ENCODE measurements at regions not wholly inside any gene's neighbourhood (a gene's known extent, or its start where the extent isn't known, plus 50 kb on each side); places are given as distances from the start of the nearest gene placed in this dataset.
"Not testable (repeated sequence)": the region's sequence is repeated elsewhere in the genome, so short reads cannot be mapped to it uniquely, and the experiment has no call there.

DNA sequence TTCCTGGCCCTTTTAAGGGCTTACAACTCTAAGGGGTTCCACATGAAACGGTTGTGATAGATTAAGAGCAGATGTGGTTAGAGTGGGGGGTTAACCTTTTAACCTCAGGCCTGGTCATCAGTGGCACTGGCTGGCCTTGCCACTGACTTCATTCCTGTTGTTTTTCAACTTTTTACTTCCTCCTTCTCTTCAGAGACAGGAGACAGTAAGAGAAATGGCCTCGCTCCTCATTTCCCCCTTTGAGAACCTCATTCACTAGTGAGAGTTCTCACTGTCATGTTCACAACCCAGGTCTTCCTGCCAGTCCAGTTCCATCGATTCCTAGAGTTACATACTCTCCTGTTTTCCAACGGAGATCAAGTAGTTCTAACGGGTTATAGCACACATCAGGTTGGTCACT, 101.6 kb upstream of the SLC1A4 start:
- no peak for DNase-seq

- no peak for DNase-seq
These were observed 100.4 kb upstream of the SLC1A4 start for GRCh38 chr2:64888591-64889309.

- no peak for DNase-seq
These were observed 99.4 kb upstream of the SLC1A4 start for GRCh38 chr2:64889803-64890202.

- DNase-seq = not testable (repeated sequence)
These were observed 92.6 kb upstream of the SLC1A4 start for GRCh38 chr2:64896572-64896971.

DNA sequence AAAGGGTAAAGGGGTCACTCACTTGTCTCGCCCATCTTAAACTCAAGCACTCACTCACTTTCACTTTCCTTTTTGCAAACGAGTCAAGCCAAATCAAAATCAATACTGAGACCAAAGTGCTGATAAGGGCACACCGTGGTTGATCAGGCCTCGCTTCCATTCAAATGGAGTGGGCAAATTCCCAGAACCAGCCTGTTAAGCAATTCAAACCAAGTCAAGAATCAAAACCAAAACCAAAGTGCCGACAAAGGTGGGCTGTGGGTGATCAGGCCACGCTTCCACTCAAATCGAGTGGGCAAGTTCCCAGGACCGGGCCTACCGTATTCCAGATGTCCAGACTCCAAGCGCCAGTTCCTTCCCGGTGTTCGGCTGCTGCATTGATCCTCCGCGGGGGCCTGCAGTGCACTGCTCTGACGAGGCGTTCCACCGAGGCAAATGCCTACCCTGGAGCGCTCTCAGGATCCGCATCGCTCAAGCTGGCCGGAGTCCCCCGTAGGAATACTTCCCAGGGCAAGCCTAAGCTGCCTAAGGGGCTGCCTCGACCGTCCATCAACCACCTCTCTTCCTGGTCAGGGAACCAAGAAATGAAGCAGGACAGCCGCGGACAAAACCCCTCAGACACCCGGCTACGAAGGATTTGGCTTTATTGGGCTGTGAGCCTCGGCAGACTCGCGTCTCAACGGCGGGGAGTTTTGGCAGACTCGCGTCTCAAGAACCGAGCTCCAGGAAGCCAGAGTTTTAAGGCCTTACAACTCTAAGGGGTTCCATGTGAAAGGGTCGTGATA, 89.9 kb upstream of the SLC1A4 start:
- peak; percentile 16 for DNase-seq

DNA sequence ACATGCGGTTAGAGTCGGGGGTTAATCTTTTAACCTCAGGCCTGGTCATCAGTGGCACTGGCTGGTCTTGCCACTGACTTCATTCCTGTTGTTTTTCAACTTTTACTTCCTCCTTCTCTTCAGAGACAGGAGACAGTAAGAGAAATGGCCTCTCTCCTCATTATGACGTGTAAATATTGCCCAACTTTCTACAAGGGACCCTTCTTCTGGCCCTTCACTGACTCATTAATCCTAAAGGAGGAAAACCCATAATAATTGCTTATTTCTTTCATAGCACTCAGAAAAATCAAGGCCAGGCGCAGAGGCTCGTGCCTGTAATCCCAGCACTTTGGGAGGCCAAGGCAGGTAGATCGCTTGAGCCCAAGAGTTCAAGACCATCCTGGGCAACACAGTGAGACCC, 89.3 kb upstream of the SLC1A4 start:
- peak; percentile 85 for DNase-seq

DNA sequence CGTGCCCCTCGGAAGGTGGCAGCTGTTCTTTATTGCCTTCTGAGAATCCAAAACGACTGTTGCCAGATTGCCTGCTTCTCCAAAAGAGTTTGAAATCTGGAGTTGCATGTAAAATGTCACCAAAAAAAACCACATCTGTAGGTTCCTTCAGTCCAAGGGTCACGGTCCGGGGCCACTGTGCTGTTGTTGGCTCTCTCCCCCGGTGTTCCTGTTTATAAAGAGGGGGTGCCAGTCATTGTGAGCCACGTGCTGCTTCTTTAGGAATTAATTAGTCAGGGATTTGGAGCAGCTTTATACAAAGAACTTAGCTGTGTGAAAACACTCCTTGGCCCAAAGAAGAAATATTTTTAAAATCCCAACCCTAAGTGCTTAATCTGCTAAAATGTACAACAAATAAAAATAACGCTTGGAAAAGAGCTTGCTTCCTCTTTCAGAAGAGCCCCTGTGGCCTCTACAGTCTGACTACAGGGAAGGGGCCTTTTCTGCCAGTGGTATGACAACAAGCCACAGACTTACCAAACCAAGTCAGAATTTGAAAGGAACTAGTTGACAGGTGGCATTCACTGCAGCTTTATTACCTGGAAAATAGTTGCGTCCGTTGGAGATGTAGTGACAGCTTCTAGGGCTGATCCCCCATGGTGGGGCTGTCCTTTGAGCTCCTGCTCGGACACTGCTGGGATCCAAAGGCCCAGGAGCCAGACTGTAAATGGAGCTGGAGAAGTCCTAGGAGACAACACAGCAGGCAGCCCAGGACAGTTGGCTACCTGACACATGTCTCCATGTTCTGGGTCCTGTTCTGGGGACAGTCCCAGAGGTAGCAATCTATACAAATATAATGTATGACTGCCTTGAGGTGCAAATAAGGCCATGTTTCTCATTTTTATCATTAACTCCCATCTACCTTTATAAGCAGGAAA, 84.5 kb upstream of the SLC1A4 start:
- DNase-seq = peak; percentile 51

DNA sequence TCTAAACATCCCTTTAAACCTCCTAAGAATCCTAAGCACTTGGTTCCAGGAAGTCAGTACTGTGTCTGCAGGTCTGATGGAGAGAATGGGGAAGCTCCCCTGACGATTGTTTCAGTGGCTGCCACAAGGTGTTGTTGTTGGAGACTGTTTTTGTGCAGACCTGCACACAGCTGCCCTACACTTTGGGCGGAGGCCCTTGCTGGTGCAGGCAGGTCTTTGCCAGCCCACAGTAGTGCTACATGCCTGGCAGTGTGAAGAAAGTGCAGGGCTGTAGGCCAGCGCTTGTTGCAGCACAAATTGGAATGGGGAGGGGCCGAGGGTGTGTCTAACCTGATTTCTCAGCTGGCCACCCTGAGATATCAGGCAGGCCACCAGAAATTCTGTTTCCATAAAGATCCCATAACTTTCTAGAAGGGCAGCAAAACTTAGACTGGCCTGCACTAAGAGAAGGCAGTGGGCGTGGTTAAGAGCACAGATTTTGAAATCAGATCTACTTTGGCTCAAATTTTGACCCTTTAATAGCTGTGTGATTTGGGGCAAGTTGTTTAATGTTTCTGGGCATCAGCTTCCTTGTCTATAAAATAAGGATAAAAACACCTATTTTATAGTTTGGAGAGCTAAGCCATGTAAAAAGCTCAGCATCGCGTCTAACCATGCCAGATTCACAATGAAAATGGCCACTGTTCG, 83.7 kb upstream of the SLC1A4 start:
- no peak for DNase-seq

DNA sequence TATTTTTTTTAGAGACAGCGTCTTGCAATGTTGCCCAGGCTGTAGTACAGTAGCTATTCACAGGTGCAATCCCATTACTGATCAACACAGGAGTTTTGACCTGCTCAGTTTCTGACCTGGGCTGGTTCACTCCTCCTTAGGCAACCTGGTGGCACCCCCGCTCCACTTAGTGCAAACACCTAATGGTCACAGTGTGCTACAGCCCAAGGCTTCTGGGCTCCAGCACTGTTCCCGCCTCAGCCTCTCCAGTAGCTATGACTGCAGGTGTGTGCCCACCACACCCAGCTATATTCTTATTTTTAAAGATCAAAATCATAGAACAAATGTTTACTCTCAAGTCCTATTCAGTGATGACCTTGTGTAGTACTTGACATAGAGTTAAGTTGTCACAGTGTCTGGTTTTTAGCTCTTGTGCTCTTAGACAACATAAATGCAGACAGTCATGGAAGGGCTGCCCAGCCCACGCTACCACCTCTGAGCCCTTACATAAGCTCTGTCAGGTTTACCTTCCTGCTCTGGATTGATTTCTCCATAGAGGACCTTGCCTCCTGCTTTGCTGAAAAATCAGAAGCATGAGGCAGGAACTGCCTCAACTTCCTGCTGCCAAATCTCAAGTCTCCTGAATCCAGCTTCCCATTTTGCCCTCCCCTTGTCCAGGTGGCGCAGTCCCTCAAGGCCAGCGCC, 82.2 kb upstream of the SLC1A4 start:
- no peak for DNase-seq

DNA sequence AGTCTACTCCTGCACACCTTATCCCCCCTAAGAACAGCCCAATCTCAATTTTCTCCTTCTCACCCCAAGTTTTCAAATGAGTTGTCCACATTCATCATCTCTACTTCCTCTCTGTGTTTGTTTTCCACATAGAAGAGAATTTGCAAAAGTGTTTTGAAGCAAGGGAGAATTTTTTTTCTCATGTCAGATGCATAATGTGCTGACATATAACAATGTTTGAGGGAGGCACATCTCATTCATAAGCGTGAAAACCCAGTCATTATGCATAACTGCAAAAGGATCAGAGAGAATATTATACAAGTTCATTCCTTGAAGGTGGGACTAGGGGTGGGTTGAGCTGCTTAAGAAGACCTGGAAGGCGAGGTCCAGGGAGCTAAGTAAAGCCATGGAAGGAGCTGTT, 80.8 kb upstream of the SLC1A4 start:
- DNase-seq = no peak

DNA sequence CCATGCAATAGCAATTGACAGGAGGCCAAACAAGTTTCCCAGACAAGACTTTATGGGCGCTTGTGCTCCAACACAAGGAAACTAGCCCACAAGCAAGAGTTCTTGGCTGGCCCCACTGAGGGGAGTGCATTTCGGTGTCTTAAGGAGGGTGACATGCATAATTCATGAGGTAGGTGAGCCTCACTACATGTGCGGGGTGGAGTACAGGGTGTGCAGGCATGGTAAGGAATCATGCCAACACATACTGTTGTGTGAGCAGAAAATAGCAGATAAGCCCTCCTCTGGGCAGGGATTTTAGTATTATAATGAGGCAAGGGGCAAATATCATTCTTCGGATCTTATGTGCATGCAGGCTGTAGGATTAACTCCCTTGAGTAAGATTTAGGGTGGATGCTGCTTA, 78.7 kb upstream of the SLC1A4 start:
- DNase-seq = no peak

GRCh38 chr2:64910972-64911433, 78.2 kb upstream of the SLC1A4 start:
- peak; percentile 79 for DNase-seq

GRCh38 chr2:64913357-64913869, 75.8 kb upstream of the SLC1A4 start:
- no peak for DNase-seq

DNA sequence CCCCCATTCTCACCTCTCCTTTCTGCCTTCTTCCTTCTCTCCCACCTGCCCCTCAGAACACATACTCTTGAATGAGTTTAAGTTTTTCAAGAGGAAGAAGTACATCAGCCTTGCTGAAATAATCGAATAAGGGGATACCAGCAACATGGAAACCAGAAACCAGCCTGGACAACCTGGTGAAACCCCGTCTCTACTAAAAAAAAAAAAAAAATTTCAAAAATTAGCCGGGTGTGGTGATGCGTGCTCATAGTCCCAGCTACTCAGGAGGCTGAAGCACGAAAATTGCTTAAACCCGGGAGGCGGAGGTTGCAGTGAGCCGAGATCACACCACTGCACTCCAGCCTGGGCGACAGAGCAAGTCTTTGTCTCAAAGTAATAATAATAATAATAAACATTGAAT, 75.0 kb upstream of the SLC1A4 start:
- DNase-seq = no peak

- DNase-seq = no peak
These were observed 74.3 kb upstream of the SLC1A4 start for GRCh38 chr2:64914735-64915509.

GRCh38 chr2:64915510-64915900, 73.7 kb upstream of the SLC1A4 start:
- DNase-seq = no peak

DNA sequence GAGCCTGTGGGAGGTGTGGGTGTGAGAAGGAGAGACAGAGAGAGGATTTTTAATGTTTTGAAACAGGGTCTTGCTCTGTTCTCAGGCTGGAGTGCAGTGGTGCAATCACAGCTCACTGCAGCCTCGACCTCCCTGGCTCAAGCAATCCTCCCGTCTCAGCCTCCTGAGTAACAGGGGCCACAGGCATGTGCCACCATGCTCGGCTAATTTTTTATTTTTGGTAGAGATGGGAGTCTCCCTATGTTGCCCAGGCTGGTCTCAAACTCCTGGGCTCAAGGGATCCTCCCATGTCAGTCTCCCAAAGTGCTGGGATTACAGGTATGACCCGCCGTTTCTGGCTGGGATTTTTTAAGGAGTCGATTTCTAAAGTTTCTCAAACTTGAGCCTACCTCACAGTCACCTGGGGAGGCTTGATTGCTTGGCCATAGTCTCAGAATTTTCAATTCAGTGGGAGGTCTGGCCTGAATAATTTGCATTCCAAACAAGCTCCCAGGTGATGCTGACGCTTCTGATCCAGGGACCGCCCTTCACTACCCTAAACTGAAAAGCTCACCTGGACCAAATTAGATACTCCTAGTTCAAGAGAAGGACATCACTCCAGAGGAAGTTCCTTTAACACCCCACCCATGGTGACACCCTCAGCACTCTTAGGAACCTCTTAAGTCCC, 70.8 kb upstream of the SLC1A4 start:
- DNase-seq = no peak

DNA sequence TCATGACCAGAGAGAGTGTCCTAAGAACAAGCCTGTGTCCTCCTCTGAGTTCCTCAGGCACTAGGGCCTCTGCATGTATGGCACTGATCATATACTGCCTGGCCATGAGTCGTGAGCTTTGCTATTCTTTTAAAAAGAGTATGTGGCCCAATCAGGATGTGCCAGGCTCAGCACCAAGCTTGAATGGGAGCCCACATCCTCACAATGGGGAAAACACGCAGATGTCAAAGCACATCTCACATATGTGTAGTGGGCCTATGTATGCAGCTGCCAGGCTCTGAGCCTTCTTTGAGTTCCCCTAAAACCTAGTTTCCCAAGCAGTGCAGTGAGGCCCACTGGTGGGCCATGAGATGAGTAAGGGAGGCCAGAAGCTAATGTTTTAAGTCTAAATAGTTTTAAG, 69.9 kb upstream of the SLC1A4 start:
- DNase-seq = no peak

DNA sequence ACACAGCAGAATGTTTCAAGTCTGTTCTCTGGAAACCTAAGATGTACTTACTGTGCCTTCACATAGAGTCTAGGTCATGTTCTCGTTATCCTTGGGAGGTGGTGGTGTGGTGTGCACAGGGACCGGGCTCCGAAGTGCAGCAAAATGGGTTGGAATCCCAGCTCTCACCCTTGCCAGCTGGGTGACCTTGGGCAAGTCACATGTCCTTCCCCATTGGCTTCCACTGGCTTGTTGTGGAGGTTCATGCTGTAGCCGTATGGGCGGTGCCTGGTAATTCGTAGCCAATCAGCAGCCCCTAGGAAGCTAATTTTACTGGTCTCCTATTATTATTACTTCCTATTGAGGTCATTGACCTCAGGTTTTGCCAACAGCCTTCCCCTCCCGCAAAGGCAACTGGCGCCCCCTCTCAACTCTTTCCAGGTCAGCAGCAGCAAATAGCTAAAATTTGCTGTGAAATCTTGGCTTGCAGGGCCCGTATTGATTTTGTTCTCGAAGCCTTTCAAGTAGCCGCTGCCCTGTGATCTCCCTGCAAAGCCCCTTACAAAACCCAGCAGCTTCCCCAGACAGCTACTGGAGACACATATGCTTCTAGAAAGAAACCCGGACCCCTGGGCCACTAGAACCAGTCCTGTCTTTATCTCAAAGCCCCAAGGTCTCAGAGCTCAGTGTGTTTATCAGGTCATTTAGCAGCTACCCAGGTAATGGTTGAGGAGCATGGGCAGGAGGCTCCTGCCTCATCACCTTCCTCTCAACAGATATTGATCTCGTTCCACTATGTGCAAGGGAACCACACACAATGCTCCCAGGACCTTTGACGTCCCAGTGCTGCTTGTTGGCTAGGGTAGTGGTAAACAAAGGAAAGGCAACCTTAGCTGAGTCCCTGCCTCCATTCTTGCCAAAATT, 66.5 kb upstream of the SLC1A4 start:
- no peak for DNase-seq

GRCh38 chr2:64923385-64923710, 65.9 kb upstream of the SLC1A4 start:
- DNase-seq = peak; percentile 40

Measured in inflammatory macrophage treated with lipopolysaccharide for 4 hours (primary cell).